IMR-90 (cell line): ENCODE measurements at regions not wholly inside any gene's neighbourhood (a gene's known extent, or its start where the extent isn't known, plus 50 kb on each side); places are given as distances from the start of the nearest gene placed in this dataset.

Experiments
- ATAC-seq: fragments of 200-7000 bp; cut with Tn5 transposase; 2 replicates; pipeline ENCODE4 v1.9.1; 2020; ENCODE audit warnings: low read depth, mild to moderate bottlenecking, moderate library complexity
- BruUV-seq: library from RNA; stranded (reverse); fragments of 400-500 nt; replicated peaks from 2 replicates; lab custom pipeline; 2021; lab: Mats Ljungman, UMichigan
- CTCF ChIA-PET: fragments of 300-600 bp; formaldehyde crosslinking; extraction: SDS; loops from one replicate; lab custom pipeline; 2021; ENCODE audit warnings: antibody characterized with exemption; lab: Yijun Ruan, JAX
- POLR2A ChIA-PET: fragments of 300-600 bp; sonication (Branson Sonifier 250); formaldehyde crosslinking; loops from one replicate; lab custom pipeline; 2022; ENCODE audit warnings: antibody characterized with exemption; ENCODE audit not compliant: unreplicated experiment; lab: Charles Lee
- DNase-seq: peaks from one replicate; pipeline ENCODE4 v3.0.0; 2013
- H2AFZ ChIP-seq: replicated peaks from 2 replicates; pipeline ENCODE3; 2013; ENCODE audit warnings: low read length, mild to moderate bottlenecking; ENCODE audit not compliant: poor library complexity
- H2AK5ac ChIP-seq: 2 replicates; pipeline ENCODE4 v1.6.1; 2013; ENCODE audit warnings: low read depth, low read length, inconsistent platforms
- H2AK9ac ChIP-seq: replicated peaks from 2 replicates; pipeline ENCODE3; 2013; ENCODE audit warnings: mild to moderate bottlenecking, low read depth, low read length, moderate library complexity; ENCODE audit not compliant: poor library complexity
- H2BK120ac ChIP-seq: 2 replicates; pipeline ENCODE4 v1.6.1; 2013; ENCODE audit warnings: low read depth, low read length, inconsistent platforms
- H2BK15ac ChIP-seq: 3 replicates; pipeline ENCODE4 v1.6.1; 2013; ENCODE audit warnings: low read depth, low read length, inconsistent platforms
- H2BK20ac ChIP-seq: 2 replicates; pipeline ENCODE4 v1.6.1; 2013; ENCODE audit warnings: low read depth, mild to moderate bottlenecking, inconsistent platforms, low read length, moderate library complexity
- H2BK5ac ChIP-seq: 2 replicates; pipeline ENCODE4 v1.6.1; 2013; ENCODE audit warnings: mild to moderate bottlenecking, low read depth, low read length, inconsistent platforms; ENCODE audit not compliant: poor library complexity, severe bottlenecking
- H3K14ac ChIP-seq: replicated peaks from 2 replicates; pipeline ENCODE4 v1.6.1; 2013; ENCODE audit warnings: low read depth, low read length, inconsistent platforms
- H3K18ac ChIP-seq: 2 replicates; pipeline ENCODE4 v1.6.1; 2013; ENCODE audit warnings: low read depth, low read length, control low read depth
- H3K23ac ChIP-seq: 2 replicates; pipeline ENCODE4 v1.6.1; 2013; ENCODE audit warnings: low read depth, low read length, inconsistent platforms
- H3K27ac ChIP-seq: 2 replicates; pipeline ENCODE4 v1.5.1; 2013; ENCODE audit warnings: mild to moderate bottlenecking, control low read depth, low read length; ENCODE audit not compliant: insufficient read depth
- H3K27me3 ChIP-seq: 2 replicates; pipeline ENCODE4 v1.6.1; 2013; ENCODE audit warnings: low read length; ENCODE audit not compliant: control insufficient read depth, insufficient read depth
- H3K36me3 ChIP-seq: 2 replicates; pipeline ENCODE4 v1.6.1; 2013; ENCODE audit warnings: low read length, mixed read lengths; ENCODE audit not compliant: control insufficient read depth, insufficient read depth
- H3K4ac ChIP-seq: 2 replicates; pipeline ENCODE4 v1.6.1; 2013; ENCODE audit warnings: low read depth, low read length, inconsistent platforms
- H3K4me1 ChIP-seq: 2 replicates; pipeline ENCODE4 v1.6.1; 2013; ENCODE audit warnings: low read length, mixed read lengths; ENCODE audit not compliant: control insufficient read depth, insufficient read depth
- H3K4me2 ChIP-seq: 2 replicates; pipeline ENCODE4 v1.6.1; 2013; ENCODE audit warnings: low read depth, mild to moderate bottlenecking, control low read depth, low read length, moderate library complexity
- H3K4me3 ChIP-seq: 2 replicates; pipeline ENCODE4 v1.5.1; 2013; ENCODE audit warnings: low read depth, mild to moderate bottlenecking, control low read depth, low read length, moderate library complexity; ENCODE audit not compliant: insufficient read depth
- H3K56ac ChIP-seq: 2 replicates; pipeline ENCODE4 v1.6.1; 2013; ENCODE audit warnings: low read length, inconsistent platforms; ENCODE audit not compliant: insufficient read depth; ENCODE audit errors: extremely low read depth
- H3K79me1 ChIP-seq, 2 experiments: 2 replicates each; pipeline ENCODE4 v1.6.1; 2013; ENCODE audit warnings: low read length in 2 of 2, inconsistent platforms in 1 of 2, low read depth in 1 of 2
- H3K9ac ChIP-seq: 2 replicates; pipeline ENCODE4 v1.6.1; 2013; ENCODE audit warnings: low read depth, low read length, control low read depth
- H3K9me1 ChIP-seq: 2 replicates; pipeline ENCODE4 v1.6.1; 2013; ENCODE audit warnings: low read length, inconsistent platforms; ENCODE audit not compliant: insufficient read depth
- H3K9me3 ChIP-seq: 2 replicates; pipeline ENCODE4 v1.6.1; 2013; ENCODE audit warnings: low read length; ENCODE audit not compliant: control insufficient read depth, insufficient read depth
- H4K20me1 ChIP-seq: 2 replicates; pipeline ENCODE4 v1.6.1; 2013; ENCODE audit warnings: low read length, inconsistent platforms; ENCODE audit not compliant: insufficient read depth
- H4K5ac ChIP-seq: 2 replicates; pipeline ENCODE4 v1.6.1; 2013; ENCODE audit warnings: mild to moderate bottlenecking, low read depth, low read length, control low read depth
- H4K8ac ChIP-seq, 2 experiments: 2 replicates each; pipeline ENCODE4 v1.6.1; 2013; ENCODE audit warnings: low read depth in 2 of 2, low read length in 2 of 2, control low read depth in 1 of 2, inconsistent platforms in 1 of 2
- H4K91ac ChIP-seq: 2 replicates; pipeline ENCODE4 v1.6.1; 2013; ENCODE audit warnings: low read depth, low read length, inconsistent platforms; ENCODE audit not compliant: insufficient read depth
- BHLHE40 ChIP-seq: fragments of 150-350 bp; IDR thresholded peaks from 2 replicates; pipeline ENCODE4 v1.6.1; 2016; ENCODE audit warnings: mild to moderate bottlenecking, low read depth, low read length
- CEBPB ChIP-seq: IDR thresholded peaks from 2 replicates; pipeline ENCODE4 v1.6.1; 2012; ENCODE audit warnings: low read depth, low read length, improper control_type of control experiment
- CTCF ChIP-seq: conservative IDR thresholded peaks from 2 replicates; pipeline ENCODE4 v1.5.1; 2012; ENCODE audit warnings: mild to moderate bottlenecking, low read depth, low read length, improper control_type of control experiment
- ELK1 ChIP-seq: fragments of 150-350 bp; IDR thresholded peaks from 2 replicates; pipeline ENCODE4 v1.6.1; 2016; ENCODE audit warnings: low read depth, mild to moderate bottlenecking, low read length, moderate library complexity, borderline replicate concordance
- MAFK ChIP-seq: IDR thresholded peaks from 2 replicates; pipeline ENCODE4 v1.6.1; 2012; ENCODE audit warnings: low read depth, low read length, improper control_type of control experiment
- MXI1 ChIP-seq: IDR thresholded peaks from 2 replicates; pipeline ENCODE4 v1.6.1; 2012; ENCODE audit warnings: low read depth, mild to moderate bottlenecking, low read length, moderate library complexity, borderline replicate concordance
- POLR2A ChIP-seq: IDR thresholded peaks from 2 replicates; pipeline ENCODE4 v1.6.1; 2012; ENCODE audit warnings: mild to moderate bottlenecking, low read depth, low read length
- RAD21 ChIP-seq: IDR thresholded peaks from 2 replicates; pipeline ENCODE4 v1.6.1; 2012; ENCODE audit warnings: low read length, improper control_type of control experiment
- RCOR1 ChIP-seq: IDR thresholded peaks from 2 replicates; pipeline ENCODE4 v1.6.1; 2012; ENCODE audit warnings: mild to moderate bottlenecking, low read length, improper control_type of control experiment; ENCODE audit not compliant: insufficient replicate concordance
- WGBS, 2 experiments: methylation state at CpG; one replicate each; pipeline versions ENCODE4 v1.1.5 to v1.1.7; 2013; ENCODE audit warnings: missing lambda C conversion rate in 2 of 2; ENCODE audit not compliant: insufficient read length in 1 of 2; ENCODE audit errors: extremely low coverage in 2 of 2; 5-methylcytosine and 5-hydroxymethylcytosine counted together
- dilution Hi-C: fragments of 300-500 bp; cut with HindIII; formaldehyde crosslinking; loops from one replicate; pipeline ENCODE4 v1.14.3; 2018; ENCODE audit warnings: low sequenced_read_pairs; ENCODE audit not compliant: unreplicated experiment
- in situ Hi-C: fragments of 300-500 bp; cut with MboI; formaldehyde crosslinking; loops from 3 replicates; pipeline ENCODE4 v1.14.3; 2019; ENCODE audit warnings: low sequenced_read_pairs, inconsistent platforms, mixed read lengths
- intact Hi-C: fragments of 100-400 bp; cut with micrococcal nuclease; formaldehyde crosslinking; loops from 2 replicates; pipeline ENCODE4 v1.10.0; 2022

- Histone ChIP-seq H2BK120ac (no peak overlapping the region), H3K27ac (no peak overlapping the region), H3K23ac (no peak overlapping the region), H3K4ac (no peak overlapping the region), H3K4me1 (no peaks in the 10 kb centered on the region), H4K20me1 (no peaks in the 10 kb centered on the region), H3K4me2 (no peak overlapping the region), H4K8ac (no peak overlapping the region), H3K14ac (no peak overlapping the region), H3K18ac (no peak overlapping the region), H3K9ac (no peak overlapping the region), H3K56ac (no peak overlapping the region), H2AK9ac (no peak overlapping the region), H3K79me1 (no peaks in the 10 kb centered on the region), H2BK15ac (no peak overlapping the region), H2AK5ac (no peak overlapping the region), H3K36me3 (no peaks in the 10 kb centered on the region), H2BK5ac (no peak overlapping the region), H3K9me1 (no peaks in the 10 kb centered on the region), H3K4me3 (no peak overlapping the region), H4K5ac (no peak overlapping the region), H3K9me3 (no peaks in the 10 kb centered on the region), H4K91ac (no peak overlapping the region), H3K27me3 (no peaks in the 10 kb centered on the region), H2AFZ (no peak overlapping the region), H2BK20ac (no peak overlapping the region)
- TF ChIP-seq MXI1 (no peak), RCOR1 (no peak), CTCF (no peak), CEBPB (no peak), BHLHE40 (no peak), RAD21 (no peak), MAFK (no peak), POLR2A (no peak), ELK1 (no peak)
- no CpG with 5 or more reads among the region's 2 CpGs for WGBS, 2 experiments
- no TSS peak for BruUV-seq
- ChIA-PET CTCF (no interaction called here), POLR2A (no interaction called here)
- intact Hi-C loops: no loop called here
- dilution Hi-C loops: no loop called here
- DNase-seq (no peak), ATAC-seq (no peak)
- in situ Hi-C loops: no loop called here
These were observed 911.1 kb downstream of the KCNT2 start for GRCh38 chr1:195697130-195697529.
